Muscle of arm (tissue), 1 donor: ENCODE measurements at regions not wholly inside any gene's neighbourhood (a gene's known extent, or its start where the extent isn't known, plus 50 kb on each side); places are given as distances from the start of the nearest gene placed in this dataset.

ENCODE experiments used
- DNase-seq: peaks from one replicate; pipeline ENCODE4 v3.0.0-alpha.2; 2013

- DNase-seq: no peak
Measured at GRCh38 chr6:159480471-159480870, 212.6 kb downstream of the SOD2 start.

GRCh38 chr6:159479146-159479545 lies 213.9 kb downstream of the SOD2 start:
- no peak for DNase-seq

- DNase-seq: peak; percentile 66
Measured at GRCh38 chr6:159473475-159474263, 219.4 kb downstream of the SOD2 start.

- no peak for DNase-seq
Measured at GRCh38 chr6:159470397-159470796, 222.6 kb downstream of the SOD2 start.

GRCh38 chr6:159469443-159469842 lies 223.6 kb downstream of the SOD2 start:
- DNase-seq: no peak

- DNase-seq: no peak
Measured at GRCh38 chr6:159468994-159469393, 224.0 kb downstream of the SOD2 start.

GRCh38 chr6:159467473-159468041 lies 225.5 kb downstream of the SOD2 start:
- no peak for DNase-seq

GRCh38 chr6:159466926-159467325 lies 226.1 kb downstream of the SOD2 start:
- no peak for DNase-seq

- DNase-seq: peak; percentile 92
Measured at GRCh38 chr6:159464816-159465215, 228.2 kb downstream of the SOD2 start.

- no peak for DNase-seq
Measured at GRCh38 chr6:159463119-159463829, 229.8 kb downstream of the SOD2 start.

- no peak for DNase-seq
Measured at GRCh38 chr6:159462431-159462830, 230.6 kb downstream of the SOD2 start.

GRCh38 chr6:159461998-159462397 lies 231.0 kb downstream of the SOD2 start:
- DNase-seq: no peak

- no peak for DNase-seq
Measured at GRCh38 chr6:159461266-159461665, 231.8 kb downstream of the SOD2 start.

- no peak for DNase-seq
Measured at GRCh38 chr6:159460476-159460875, 232.6 kb downstream of the SOD2 start.

- no peak for DNase-seq
Measured at GRCh38 chr6:159456349-159456748, 236.7 kb downstream of the SOD2 start.

GRCh38 chr6:159455700-159456274 lies 237.3 kb downstream of the SOD2 start:
- no peak for DNase-seq

GRCh38 chr6:159450815-159451465 lies 242.1 kb downstream of the SOD2 start:
- DNase-seq: no peak

- peak; percentile 66 for DNase-seq
Measured at GRCh38 chr6:159446340-159446739, 246.7 kb downstream of the SOD2 start.

- DNase-seq: no peak
Measured at GRCh38 chr6:159445351-159445750, 247.7 kb downstream of the SOD2 start.

- peak; percentile 82 for DNase-seq
Measured at GRCh38 chr6:159444056-159444760, 248.8 kb downstream of the SOD2 start.

GRCh38 chr6:159443417-159443920 lies 249.6 kb downstream of the SOD2 start:
- DNase-seq: no peak

GRCh38 chr6:159441704-159441981 lies 251.4 kb downstream of the SOD2 start:
- DNase-seq: no peak
